K562 (cell line): ENCODE measurements at regions not wholly inside any gene's neighbourhood (a gene's known extent, or its start where the extent isn't known, plus 50 kb on each side); places are given as distances from the start of the nearest gene placed in this dataset.

Experiments
- BACH1 ChIP-seq: fragments of 200-800 bp; sonication (Bioruptor generic); IDR thresholded peaks from 2 replicates; pipeline ENCODE4 v1.6.1; 2016; ENCODE audit warnings: missing genetic modification characterization, missing compliant biosample characterization
- CBX3 ChIP-seq, 2 experiments: IDR thresholded peaks; 1 replicate in 1 of 2; 2 replicates in 1 of 2; pipeline ENCODE4 v1.6.1; 2012; ENCODE audit warnings: inconsistent platforms in 2 of 2, low read length in 2 of 2, borderline replicate concordance in 1 of 2, control low read depth in 1 of 2
- CREM ChIP-seq: IDR thresholded peaks from 2 replicates; pipeline ENCODE4 v1.6.1; 2014; ENCODE audit warnings: antibody characterized with exemption, low read depth
- PHB ChIP-seq: fragments of 250-450 bp; sonication (Bioruptor Pico); IDR thresholded peaks from 2 replicates; pipeline ENCODE4 v1.5.0; 2021
- SAFB2 ChIP-seq: fragments of 200-400 bp; formaldehyde crosslinking; IDR thresholded peaks from 2 replicates; pipeline ENCODE4 v1.6.1; 2018; ENCODE audit warnings: borderline replicate concordance, low read length, low read depth, moderate library complexity; ENCODE audit not compliant: severe bottlenecking
- TF ChIP-seq, protein P1 (sequence below), 3 experiments: IDR thresholded peaks in 2 of 3; conservative IDR thresholded peaks in 1 of 3; 2 replicates each; pipeline ENCODE4 v1.5.1; 2011 to 2012; ENCODE audit warnings: low read length in 3 of 3, mild to moderate bottlenecking in 3 of 3, control low read depth in 2 of 3, improper control_type of control experiment in 1 of 3, inconsistent platforms in 1 of 3, low read depth in 1 of 3, mixed read lengths in 1 of 3, moderate library complexity in 1 of 3; ENCODE audit not compliant: insufficient read depth in 2 of 3
- TF ChIP-seq, protein P2 (sequence below): fragments of 450-650 bp; formaldehyde crosslinking; IDR thresholded peaks from 2 replicates; pipeline ENCODE4 v1.4.0; 2020; ENCODE audit warnings: mild to moderate bottlenecking, moderate library complexity
- TF ChIP-seq, protein P3 (sequence below), 2 experiments: fragments of 450-650 bp; IDR thresholded peaks; 2 replicates each; pipeline ENCODE4 v1.6.1; 2016
- TF ChIP-seq, protein P4 (sequence below): sonication (generic); formaldehyde crosslinking; IDR thresholded peaks from 2 replicates; pipeline ENCODE4 v1.8.1; 2022; ENCODE audit warnings: missing genetic modification reagents
- TF ChIP-seq, protein P5 (sequence below): sonication (generic); formaldehyde crosslinking; IDR thresholded peaks from 2 replicates; pipeline ENCODE4 v1.8.1; 2023; ENCODE audit warnings: mild to moderate bottlenecking, missing genetic modification reagents, moderate library complexity

DNA sequence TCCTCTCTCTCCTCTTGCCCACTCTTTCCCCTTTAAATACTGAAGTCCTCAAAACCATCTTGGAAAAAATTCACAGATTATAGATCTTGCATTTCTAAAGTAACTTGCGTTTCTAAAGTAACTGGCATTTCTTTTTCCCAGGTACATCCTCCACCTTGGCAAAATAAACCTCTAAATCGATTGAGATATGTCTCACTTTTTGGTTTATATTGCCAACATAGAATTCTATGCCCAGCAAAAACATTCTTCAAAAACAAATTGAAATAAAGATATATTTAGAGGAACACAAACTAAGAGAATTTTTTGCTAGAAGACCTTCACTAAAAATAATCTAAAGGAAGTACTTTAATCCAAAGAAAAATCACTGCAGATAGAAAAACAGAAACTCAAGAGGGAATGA, 122.5 kb upstream of the RBMS1 start:
- no peak for TF ChIP-seq CBX3 (IDR thresholded peaks at IDR 0.05; ENCODE audit: borderline replicate concordance in 1 of 2, low read length in 2 of 2)
- TF ChIP-seq BACH1 (tag): no peak
- no peak for TF ChIP-seq PHB (CRISPR knock-in tag)
- TF ChIP-seq, protein P1, sequence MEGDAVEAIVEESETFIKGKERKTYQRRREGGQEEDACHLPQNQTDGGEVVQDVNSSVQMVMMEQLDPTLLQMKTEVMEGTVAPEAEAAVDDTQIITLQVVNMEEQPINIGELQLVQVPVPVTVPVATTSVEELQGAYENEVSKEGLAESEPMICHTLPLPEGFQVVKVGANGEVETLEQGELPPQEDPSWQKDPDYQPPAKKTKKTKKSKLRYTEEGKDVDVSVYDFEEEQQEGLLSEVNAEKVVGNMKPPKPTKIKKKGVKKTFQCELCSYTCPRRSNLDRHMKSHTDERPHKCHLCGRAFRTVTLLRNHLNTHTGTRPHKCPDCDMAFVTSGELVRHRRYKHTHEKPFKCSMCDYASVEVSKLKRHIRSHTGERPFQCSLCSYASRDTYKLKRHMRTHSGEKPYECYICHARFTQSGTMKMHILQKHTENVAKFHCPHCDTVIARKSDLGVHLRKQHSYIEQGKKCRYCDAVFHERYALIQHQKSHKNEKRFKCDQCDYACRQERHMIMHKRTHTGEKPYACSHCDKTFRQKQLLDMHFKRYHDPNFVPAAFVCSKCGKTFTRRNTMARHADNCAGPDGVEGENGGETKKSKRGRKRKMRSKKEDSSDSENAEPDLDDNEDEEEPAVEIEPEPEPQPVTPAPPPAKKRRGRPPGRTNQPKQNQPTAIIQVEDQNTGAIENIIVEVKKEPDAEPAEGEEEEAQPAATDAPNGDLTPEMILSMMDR (IDR thresholded peaks at IDR 0.05 in 2 of 3, conservative IDR thresholded peaks at IDR 0.05 in 1 of 3; ENCODE audit: insufficient read depth in 2 of 3, low read depth in 1 of 3, low read length in 3 of 3): no peak
- TF ChIP-seq CREM: no peak
- TF ChIP-seq, protein P2, sequence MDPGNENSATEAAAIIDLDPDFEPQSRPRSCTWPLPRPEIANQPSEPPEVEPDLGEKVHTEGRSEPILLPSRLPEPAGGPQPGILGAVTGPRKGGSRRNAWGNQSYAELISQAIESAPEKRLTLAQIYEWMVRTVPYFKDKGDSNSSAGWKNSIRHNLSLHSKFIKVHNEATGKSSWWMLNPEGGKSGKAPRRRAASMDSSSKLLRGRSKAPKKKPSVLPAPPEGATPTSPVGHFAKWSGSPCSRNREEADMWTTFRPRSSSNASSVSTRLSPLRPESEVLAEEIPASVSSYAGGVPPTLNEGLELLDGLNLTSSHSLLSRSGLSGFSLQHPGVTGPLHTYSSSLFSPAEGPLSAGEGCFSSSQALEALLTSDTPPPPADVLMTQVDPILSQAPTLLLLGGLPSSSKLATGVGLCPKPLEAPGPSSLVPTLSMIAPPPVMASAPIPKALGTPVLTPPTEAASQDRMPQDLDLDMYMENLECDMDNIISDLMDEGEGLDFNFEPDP: no peak
- TF ChIP-seq, protein P3, sequence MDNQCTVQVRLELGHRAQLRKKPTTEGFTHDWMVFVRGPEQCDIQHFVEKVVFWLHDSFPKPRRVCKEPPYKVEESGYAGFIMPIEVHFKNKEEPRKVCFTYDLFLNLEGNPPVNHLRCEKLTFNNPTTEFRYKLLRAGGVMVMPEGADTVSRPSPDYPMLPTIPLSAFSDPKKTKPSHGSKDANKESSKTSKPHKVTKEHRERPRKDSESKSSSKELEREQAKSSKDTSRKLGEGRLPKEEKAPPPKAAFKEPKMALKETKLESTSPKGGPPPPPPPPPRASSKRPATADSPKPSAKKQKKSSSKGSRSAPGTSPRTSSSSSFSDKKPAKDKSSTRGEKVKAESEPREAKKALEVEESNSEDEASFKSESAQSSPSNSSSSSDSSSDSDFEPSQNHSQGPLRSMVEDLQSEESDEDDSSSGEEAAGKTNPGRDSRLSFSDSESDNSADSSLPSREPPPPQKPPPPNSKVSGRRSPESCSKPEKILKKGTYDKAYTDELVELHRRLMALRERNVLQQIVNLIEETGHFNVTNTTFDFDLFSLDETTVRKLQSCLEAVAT (IDR thresholded peaks at IDR 0.05): no peak
- TF ChIP-seq SAFB2: no peak
- TF ChIP-seq, protein P4, sequence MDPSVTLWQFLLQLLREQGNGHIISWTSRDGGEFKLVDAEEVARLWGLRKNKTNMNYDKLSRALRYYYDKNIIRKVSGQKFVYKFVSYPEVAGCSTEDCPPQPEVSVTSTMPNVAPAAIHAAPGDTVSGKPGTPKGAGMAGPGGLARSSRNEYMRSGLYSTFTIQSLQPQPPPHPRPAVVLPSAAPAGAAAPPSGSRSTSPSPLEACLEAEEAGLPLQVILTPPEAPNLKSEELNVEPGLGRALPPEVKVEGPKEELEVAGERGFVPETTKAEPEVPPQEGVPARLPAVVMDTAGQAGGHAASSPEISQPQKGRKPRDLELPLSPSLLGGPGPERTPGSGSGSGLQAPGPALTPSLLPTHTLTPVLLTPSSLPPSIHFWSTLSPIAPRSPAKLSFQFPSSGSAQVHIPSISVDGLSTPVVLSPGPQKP: no peak
- TF ChIP-seq, protein P5, sequence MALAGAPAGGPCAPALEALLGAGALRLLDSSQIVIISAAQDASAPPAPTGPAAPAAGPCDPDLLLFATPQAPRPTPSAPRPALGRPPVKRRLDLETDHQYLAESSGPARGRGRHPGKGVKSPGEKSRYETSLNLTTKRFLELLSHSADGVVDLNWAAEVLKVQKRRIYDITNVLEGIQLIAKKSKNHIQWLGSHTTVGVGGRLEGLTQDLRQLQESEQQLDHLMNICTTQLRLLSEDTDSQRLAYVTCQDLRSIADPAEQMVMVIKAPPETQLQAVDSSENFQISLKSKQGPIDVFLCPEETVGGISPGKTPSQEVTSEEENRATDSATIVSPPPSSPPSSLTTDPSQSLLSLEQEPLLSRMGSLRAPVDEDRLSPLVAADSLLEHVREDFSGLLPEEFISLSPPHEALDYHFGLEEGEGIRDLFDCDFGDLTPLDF (CRISPR knock-in tag): no peak
